ENCODE measurements at regions not wholly inside any gene's neighbourhood (a gene's known extent, or its start where the extent isn't known, plus 50 kb on each side); places are given as distances from the start of the nearest gene placed in this dataset.

- Histone ChIP-seq H3K9ac (ENCODE audit: low read length) (no peak overlapping the region), H3K4me3 (ENCODE audit: insufficient read depth, low read length, poor library complexity, severe bottlenecking) (no peak overlapping the region), H3K79me2 (ENCODE audit: insufficient read depth, low read length) (no peaks in the 10 kb centered on the region)
These were observed 402.6 kb downstream of the SUCLA2 start for GRCh38 chr13:47598340-47598911.

GRCh38 chr13:47594833-47595232 lies 406.2 kb downstream of the SUCLA2 start:
- no peaks in the 10 kb centered on the region for H3K9me3 ChIP-seq (ENCODE audit: insufficient read depth, low read length)
- no peak overlapping the region for H3K4me2 ChIP-seq (ENCODE audit: low read depth, low read length, poor library complexity, severe bottlenecking)
- no peak overlapping the region for H2AFZ ChIP-seq (ENCODE audit: low read depth, low read length, severe bottlenecking)
- no peaks in the 10 kb centered on the region for H3K27me3 ChIP-seq (ENCODE audit: low read length)
- no peak overlapping the region for H3K4me3 ChIP-seq (ENCODE audit: insufficient read depth, low read length, poor library complexity, severe bottlenecking)
- TF ChIP-seq CTCF (IDR thresholded peaks at IDR 0.05; ENCODE audit: insufficient read depth, low read length, poor library complexity, severe bottlenecking) (no peak), EZH2phosphoT487 (conservative IDR thresholded peaks at IDR 0.05; ENCODE audit: low read length) (no peak)
- H3K9me2 ChIP-seq (replicated peaks; ENCODE audit: insufficient read depth, low read length), result no peaks in the 10 kb centered on the region
- H4K20me1 ChIP-seq (ENCODE audit: low read depth, low read length), result no peaks in the 10 kb centered on the region
- H3K36me3 ChIP-seq (ENCODE audit: low read length), result no peaks in the 10 kb centered on the region
- no peaks in the 10 kb centered on the region for H3K79me2 ChIP-seq (ENCODE audit: insufficient read depth, low read length)
- H3K27ac ChIP-seq (ENCODE audit: low read depth, low read length), result no peak overlapping the region
- H3F3A ChIP-seq (ENCODE audit: insufficient read depth), result no peaks in the 10 kb centered on the region
- H3K9ac ChIP-seq (ENCODE audit: low read length), result no peak overlapping the region

More at GRCh38 chr13:47598340-47598911, 402.6 kb downstream of the SUCLA2 start:
- no peak overlapping the region for H3K27ac ChIP-seq (ENCODE audit: low read depth, low read length)
- no peaks in the 10 kb centered on the region for H3F3A ChIP-seq (ENCODE audit: insufficient read depth)
- H3K9me2 ChIP-seq (replicated peaks; ENCODE audit: insufficient read depth, low read length), result no peaks in the 10 kb centered on the region
- H4K20me1 ChIP-seq (ENCODE audit: low read depth, low read length), result no peaks in the 10 kb centered on the region
- TF ChIP-seq CTCF (IDR thresholded peaks at IDR 0.05; ENCODE audit: insufficient read depth, low read length, poor library complexity, severe bottlenecking) (peak; percentile 55), EZH2phosphoT487 (conservative IDR thresholded peaks at IDR 0.05; ENCODE audit: low read length) (no peak)
- H3K4me2 ChIP-seq (ENCODE audit: low read depth, low read length, poor library complexity, severe bottlenecking), result no peak overlapping the region
- H3K27me3 ChIP-seq (ENCODE audit: low read length), result no peaks in the 10 kb centered on the region
- no peak overlapping the region for H2AFZ ChIP-seq (ENCODE audit: low read depth, low read length, severe bottlenecking)
- no peaks in the 10 kb centered on the region for H3K36me3 ChIP-seq (ENCODE audit: low read length)
- H3K9me3 ChIP-seq (ENCODE audit: insufficient read depth, low read length), result no peaks in the 10 kb centered on the region

- H3K9me3 ChIP-seq (ENCODE audit: insufficient read depth, low read length), result no peaks in the 10 kb centered on the region
- no peaks in the 10 kb centered on the region for H3K9me2 ChIP-seq (replicated peaks; ENCODE audit: insufficient read depth, low read length)
- H3K4me2 ChIP-seq (ENCODE audit: low read depth, low read length, poor library complexity, severe bottlenecking), result no peak overlapping the region
- no peak overlapping the region for H3K4me3 ChIP-seq (ENCODE audit: insufficient read depth, low read length, poor library complexity, severe bottlenecking)
- no peaks in the 10 kb centered on the region for H4K20me1 ChIP-seq (ENCODE audit: low read depth, low read length)
- H3K79me2 ChIP-seq (ENCODE audit: insufficient read depth, low read length), result no peaks in the 10 kb centered on the region
- no peaks in the 10 kb centered on the region for H3K27me3 ChIP-seq (ENCODE audit: low read length)
- no peak overlapping the region for H2AFZ ChIP-seq (ENCODE audit: low read depth, low read length, severe bottlenecking)
- H3F3A ChIP-seq (ENCODE audit: insufficient read depth), result no peaks in the 10 kb centered on the region
- H3K9ac ChIP-seq (ENCODE audit: low read length), result no peak overlapping the region
- TF ChIP-seq CTCF (IDR thresholded peaks at IDR 0.05; ENCODE audit: insufficient read depth, low read length, poor library complexity, severe bottlenecking) (no peak), EZH2phosphoT487 (conservative IDR thresholded peaks at IDR 0.05; ENCODE audit: low read length) (no peak)
- H3K36me3 ChIP-seq (ENCODE audit: low read length), result no peaks in the 10 kb centered on the region
- H3K27ac ChIP-seq (ENCODE audit: low read depth, low read length), result no peak overlapping the region
These were observed 408.8 kb downstream of the SUCLA2 start for GRCh38 chr13:47592256-47592655.
